Mucosa of descending colon (tissue), 3 donors: ENCODE measurements at regions not wholly inside any gene's neighbourhood (a gene's known extent, or its start where the extent isn't known, plus 50 kb on each side); places are given as distances from the start of the nearest gene placed in this dataset.

Source experiments
- ATAC-seq: fragments of 200-7000 bp; cut with Tn5 transposase; one replicate; pipeline ENCODE4 v1.9.1; 2020; ENCODE audit warnings: mild to moderate bottlenecking, moderate library complexity
- DNase-seq, 3 donors: peaks; one replicate each; pipeline ENCODE4 v3.0.0-alpha.2; 2020
- H3K36me3 ChIP-seq: fragments of 200-600 bp; one replicate; pipeline ENCODE4 v1.8.0; 2021; ENCODE audit warnings: low read depth, mild to moderate bottlenecking
- H3K4me1 ChIP-seq: fragments of 200-600 bp; one replicate; pipeline ENCODE4 v1.8.0; 2021; ENCODE audit warnings: low read depth, mild to moderate bottlenecking
- H3K4me3 ChIP-seq: fragments of 200-600 bp; one replicate; pipeline ENCODE4 v1.8.0; 2021; ENCODE audit warnings: mild to moderate bottlenecking
- H3K9me3 ChIP-seq: fragments of 200-600 bp; one replicate; pipeline ENCODE4 v1.8.0; 2021; ENCODE audit warnings: mild to moderate bottlenecking
- CTCF ChIP-seq: fragments of 200-600 bp; IDR thresholded peaks from one replicate; pipeline ENCODE4 v1.8.0; 2022; ENCODE audit warnings: antibody characterized with exemption, mild to moderate bottlenecking
- intact Hi-C, 2 donors: fragments of 100-400 bp; cut with DNase I in 1 of 2; cut with micrococcal nuclease in 1 of 2; formaldehyde crosslinking; loops; one replicate each; pipeline versions ENCODE4 v1.11.0 to v1.11.1; 2022; cut with DNase I, micrococcal nuclease
- donor health status: DM: no; HTN: no; CAD: no; lungs with moderate emphysema.
- donor health status: DM: no; HTN: no; CAD: no.
- donor health status: DM: no; HTN: yes; CAD: no.

DNA sequence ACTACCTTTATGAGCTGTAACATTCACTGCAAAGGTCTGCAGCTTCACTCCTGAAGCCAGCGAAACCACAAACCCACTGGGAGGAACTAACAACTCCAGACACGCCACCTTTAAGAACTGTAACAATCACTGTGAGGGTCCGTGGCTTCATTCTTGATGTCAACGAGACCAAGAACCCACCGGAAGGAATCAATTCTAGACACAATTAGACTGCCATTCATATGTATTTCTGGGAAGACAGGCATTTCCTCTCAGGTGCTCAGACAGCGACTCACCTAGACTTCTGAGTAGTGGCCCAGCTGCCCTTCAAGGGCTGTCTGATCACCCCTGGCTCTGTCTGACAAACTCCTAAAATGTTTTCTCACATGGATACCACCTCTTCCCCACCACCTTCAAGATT is 506.8 kb downstream of the PDCD6IP start:
- Histone ChIP-seq H3K9me3 (no peaks in the 10 kb centered on the region), H3K4me1 (no peaks in the 10 kb centered on the region), H3K4me3 (no peak overlapping the region), H3K36me3 (no peaks in the 10 kb centered on the region)
- ATAC-seq (no peak), DNase-seq (no peak)
- TF ChIP-seq CTCF, result no peak
- intact Hi-C loops, result no loop called here

DNA sequence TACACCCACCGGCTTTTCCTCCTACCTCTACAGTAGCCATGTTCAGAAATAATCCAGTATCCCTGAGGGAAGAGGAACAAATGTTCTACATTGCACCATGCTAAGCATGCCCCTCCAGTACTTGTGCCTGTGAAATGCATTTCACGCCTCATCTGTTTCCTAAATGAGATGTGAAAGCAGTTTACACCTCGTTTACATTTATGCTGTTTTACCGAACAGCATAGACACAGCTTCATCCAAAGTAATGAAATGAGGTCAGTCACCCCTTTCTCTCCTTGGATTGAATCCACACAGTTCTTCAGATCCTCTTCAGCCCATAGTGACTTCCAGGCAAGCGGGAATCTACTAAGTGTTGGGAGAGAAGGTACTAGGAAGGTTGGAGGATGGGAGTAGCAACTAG is 514.3 kb downstream of the PDCD6IP start:
- no peaks in the 10 kb centered on the region for H3K36me3 ChIP-seq
- H3K9me3 ChIP-seq, result no peaks in the 10 kb centered on the region
- no peak overlapping the region for H3K4me3 ChIP-seq
- H3K4me1 ChIP-seq, result no peaks in the 10 kb centered on the region
- no peak for ATAC-seq
- no peak for DNase-seq
- TF ChIP-seq CTCF, result no peak
- intact Hi-C loops, result no loop called here

DNA sequence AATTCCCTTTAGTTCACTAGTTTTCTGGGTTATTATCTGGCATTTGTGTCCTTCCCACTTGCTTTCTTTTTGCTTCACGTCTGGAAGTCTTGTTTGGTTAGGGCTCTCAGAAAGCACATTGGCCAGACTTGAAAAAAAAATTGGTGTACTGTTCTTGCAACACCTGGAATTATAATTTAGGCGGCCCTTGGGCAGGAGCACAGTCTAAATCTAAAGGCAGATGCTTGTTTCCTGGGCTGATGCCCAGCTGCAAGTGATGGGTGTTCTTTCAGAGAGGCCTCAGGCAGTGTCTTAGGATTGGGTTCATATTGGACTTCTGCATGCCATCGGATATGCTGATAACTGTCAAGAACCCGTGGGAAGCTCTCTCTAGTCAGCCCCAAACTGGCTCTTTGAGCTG is 521.5 kb downstream of the PDCD6IP start:
- intact Hi-C loops, result no loop called here
- Histone ChIP-seq H3K4me1 (no peaks in the 10 kb centered on the region), H3K36me3 (no peaks in the 10 kb centered on the region), H3K9me3 (peaks cover 5% of the 10 kb centered on the region), H3K4me3 (no peak overlapping the region)
- ATAC-seq (no peak), DNase-seq (no peak)
- TF ChIP-seq CTCF, result no peak

- TF ChIP-seq CTCF, result no peak
- ATAC-seq, result no peak
- no peaks in the 10 kb centered on the region for H3K4me1 ChIP-seq
These were observed 525.1 kb downstream of the PDCD6IP start for GRCh38 chr3:34323517-34323916.

DNA sequence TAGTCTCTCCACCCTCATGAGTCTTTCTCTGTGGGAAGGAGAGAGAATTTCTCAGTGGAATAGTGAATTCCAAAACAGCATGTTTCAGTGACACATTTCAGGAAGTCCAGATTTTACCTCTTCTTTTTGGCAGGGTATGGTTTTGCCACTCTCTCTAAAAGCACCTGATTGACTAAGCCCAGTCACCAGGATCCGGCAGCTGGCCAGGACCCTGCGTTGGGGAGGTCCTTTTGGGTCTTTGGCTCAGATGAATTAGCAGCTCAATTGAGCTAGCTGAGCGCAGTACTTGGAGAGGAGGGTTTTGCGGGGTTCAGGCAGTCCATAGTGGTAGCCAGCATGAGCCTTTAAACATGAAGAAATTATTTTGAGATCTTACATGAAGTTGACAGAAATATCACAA is 548.2 kb downstream of the PDCD6IP start:
- H3K36me3 ChIP-seq, result no peaks in the 10 kb centered on the region
- no peak for DNase-seq
- TF ChIP-seq CTCF, result no peak
- no peak for ATAC-seq
- no peaks in the 10 kb centered on the region for H3K9me3 ChIP-seq
- H3K4me1 ChIP-seq, result no peaks in the 10 kb centered on the region
- H3K4me3 ChIP-seq, result no peak overlapping the region
- intact Hi-C loops, result no loop called here

More at GRCh38 chr3:34323517-34323916, 525.1 kb downstream of the PDCD6IP start:
- no peaks in the 10 kb centered on the region for H3K36me3 ChIP-seq
- H3K4me3 ChIP-seq, result no peak overlapping the region
- no peak for DNase-seq
- intact Hi-C loops, result no loop called here
- H3K9me3 ChIP-seq, result no peaks in the 10 kb centered on the region
